HUES48 (cell line): ENCODE measurements at regions not wholly inside any gene's neighbourhood (a gene's known extent, or its start where the extent isn't known, plus 50 kb on each side); places are given as distances from the start of the nearest gene placed in this dataset.
"Not testable (repeated sequence)": the region's sequence is repeated elsewhere in the genome, so short reads cannot be mapped to it uniquely, and the experiment has no call there.

Experiments used
- H3K27ac ChIP-seq: one replicate; pipeline ENCODE4 v1.7.0; 2013; ENCODE audit warnings: low read depth, low read length, inconsistent platforms
- H3K27me3 ChIP-seq: 2 replicates; pipeline ENCODE4 v1.6.1; 2013; ENCODE audit warnings: mild to moderate bottlenecking, low read length; ENCODE audit not compliant: control insufficient read depth, insufficient read depth
- H3K36me3 ChIP-seq: 2 replicates; pipeline ENCODE4 v1.6.1; 2013; ENCODE audit warnings: low read length; ENCODE audit not compliant: control insufficient read depth, insufficient read depth
- H3K4me1 ChIP-seq: 2 replicates; pipeline ENCODE4 v1.6.1; 2013; ENCODE audit warnings: mild to moderate bottlenecking, low read length; ENCODE audit not compliant: control insufficient read depth, insufficient read depth
- H3K4me3 ChIP-seq: 2 replicates; pipeline ENCODE4 v1.5.1; 2013; ENCODE audit warnings: mild to moderate bottlenecking, low read depth, low read length
- H3K9ac ChIP-seq: 2 replicates; pipeline ENCODE4 v1.6.1; 2013; ENCODE audit warnings: mild to moderate bottlenecking, low read depth, low read length, moderate library complexity
- H3K9me3 ChIP-seq: 2 replicates; pipeline ENCODE4 v1.6.1; 2013; ENCODE audit warnings: low read length; ENCODE audit not compliant: control insufficient read depth, insufficient read depth

DNA sequence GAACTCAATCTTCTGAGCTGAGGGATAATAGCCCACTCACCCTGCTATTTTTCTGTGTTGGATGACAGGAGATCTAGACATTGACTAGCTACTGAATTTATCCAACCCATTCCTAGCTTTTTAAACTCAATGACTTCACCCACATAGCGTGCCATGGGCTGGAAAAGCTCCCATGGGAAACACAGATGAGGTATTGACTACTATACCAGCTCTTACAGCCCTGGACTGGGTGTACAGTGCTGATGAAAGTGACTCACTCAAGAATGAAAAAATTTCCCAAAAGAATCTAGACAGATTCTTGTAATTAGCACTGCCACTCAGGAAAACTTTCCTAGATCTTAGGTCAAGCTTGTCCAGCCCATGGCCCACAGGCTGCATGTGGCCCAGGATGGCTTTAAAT lies 72.7 kb upstream of the NREP start:
- no peaks in the 10 kb centered on the region for H3K4me1 ChIP-seq
- no peaks in the 10 kb centered on the region for H3K36me3 ChIP-seq
- H3K9ac ChIP-seq, result no peak overlapping the region
- H3K27ac ChIP-seq, result no peak overlapping the region
- no peaks in the 10 kb centered on the region for H3K9me3 ChIP-seq
- no peaks in the 10 kb centered on the region for H3K27me3 ChIP-seq
- H3K4me3 ChIP-seq, result no peak overlapping the region

DNA sequence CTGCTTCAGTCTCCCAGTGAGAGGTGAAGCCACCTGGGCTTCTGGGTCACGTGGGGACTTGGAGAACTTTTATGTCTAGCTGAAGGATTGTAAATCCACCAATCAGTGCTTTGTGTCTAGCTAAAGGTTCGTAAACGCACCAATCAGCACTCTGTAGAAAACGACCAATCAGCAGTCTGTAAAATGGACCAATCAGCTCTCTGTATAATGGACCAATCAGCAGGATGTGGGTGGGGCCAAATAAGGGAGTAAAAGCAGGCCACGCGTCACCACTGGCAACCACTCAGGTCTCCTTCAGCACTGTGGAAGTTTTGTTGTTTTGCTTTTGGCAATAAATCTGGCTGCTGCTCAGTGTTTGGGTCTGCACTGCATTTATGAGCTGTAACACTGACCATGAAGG lies 69.1 kb upstream of the NREP start:
- H3K27ac ChIP-seq, result no peak overlapping the region
- no peaks in the 10 kb centered on the region for H3K27me3 ChIP-seq
- H3K36me3 ChIP-seq, result no peaks in the 10 kb centered on the region
- H3K9me3 ChIP-seq, result no peaks in the 10 kb centered on the region
- no peak overlapping the region for H3K4me3 ChIP-seq
- H3K9ac ChIP-seq, result no peak overlapping the region
- no peaks in the 10 kb centered on the region for H3K4me1 ChIP-seq

DNA sequence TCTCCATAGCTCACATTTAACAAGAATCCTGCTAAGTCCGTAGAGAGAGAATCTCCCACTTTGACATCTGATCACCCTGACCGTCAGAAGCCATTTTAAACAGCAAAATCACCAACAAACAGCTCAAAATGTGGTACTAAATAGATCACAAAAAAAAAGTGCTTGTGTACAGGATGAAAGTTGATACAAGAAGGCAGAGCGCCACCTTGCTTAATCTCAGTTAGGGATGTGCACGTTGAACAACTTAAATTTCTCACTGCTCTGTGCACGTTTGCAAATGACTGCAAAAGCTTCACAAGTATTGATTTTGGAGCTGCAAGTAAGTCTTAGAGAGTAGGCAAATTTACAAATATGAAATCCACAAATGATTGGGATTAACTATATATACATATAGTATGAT lies 63.1 kb upstream of the NREP start:
- Histone ChIP-seq H3K36me3 (no peaks in the 10 kb centered on the region), H3K27me3 (no peaks in the 10 kb centered on the region), H3K27ac (no peak overlapping the region), H3K4me1 (no peaks in the 10 kb centered on the region), H3K4me3 (no peak overlapping the region), H3K9ac (no peak overlapping the region), H3K9me3 (peaks cover 7% of the 10 kb centered on the region; the same call in 1 of the 2 replicates)

DNA sequence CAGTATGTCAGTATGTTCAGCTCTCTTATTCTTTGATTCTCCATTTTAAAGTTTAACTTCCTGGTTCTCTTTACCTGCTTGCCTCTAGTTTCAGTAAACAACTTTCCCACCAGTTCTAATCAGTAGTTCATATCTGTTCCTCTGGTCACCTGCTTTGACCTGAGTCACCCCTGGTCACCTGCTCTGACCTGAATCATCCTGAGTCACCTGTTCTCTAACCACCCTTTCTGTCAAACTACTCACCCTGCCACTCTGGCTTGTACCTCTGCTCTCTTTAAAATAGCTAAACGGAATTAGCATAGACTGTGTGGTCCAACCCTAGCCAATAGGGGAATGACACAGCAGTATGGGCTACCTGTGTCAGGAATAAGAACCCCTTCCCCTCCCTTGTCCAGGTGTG lies 62.0 kb upstream of the NREP start:
- not testable (repeated sequence) for H3K27me3 ChIP-seq, H3K27ac ChIP-seq, H3K36me3 ChIP-seq, H3K4me3 ChIP-seq, H3K4me1 ChIP-seq, H3K9ac ChIP-seq, H3K9me3 ChIP-seq

DNA sequence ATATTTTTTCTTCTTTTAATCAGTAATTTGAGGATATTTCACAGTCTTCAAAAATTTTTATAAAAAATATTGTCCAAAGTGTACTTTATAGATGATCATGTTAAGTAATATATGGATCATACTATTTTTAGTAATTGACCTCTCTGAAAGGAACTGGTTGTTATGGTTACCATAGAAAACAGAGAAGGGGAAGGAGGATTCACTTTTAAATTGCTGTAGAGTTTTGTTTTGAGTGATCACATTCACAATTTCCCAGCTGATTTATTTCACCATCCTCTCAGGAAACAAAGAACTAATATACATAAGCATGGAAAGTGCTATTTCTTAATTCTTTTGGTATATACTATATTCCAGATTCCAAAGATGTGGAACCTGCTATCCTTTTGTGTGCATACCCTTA lies 56.5 kb upstream of the NREP start:
- H3K9me3 ChIP-seq, result no peaks in the 10 kb centered on the region
- no peak overlapping the region for H3K27ac ChIP-seq
- H3K36me3 ChIP-seq, result no peaks in the 10 kb centered on the region
- H3K4me1 ChIP-seq, result no peaks in the 10 kb centered on the region
- no peaks in the 10 kb centered on the region for H3K27me3 ChIP-seq
- H3K4me3 ChIP-seq, result no peak overlapping the region
- no peak overlapping the region for H3K9ac ChIP-seq

DNA sequence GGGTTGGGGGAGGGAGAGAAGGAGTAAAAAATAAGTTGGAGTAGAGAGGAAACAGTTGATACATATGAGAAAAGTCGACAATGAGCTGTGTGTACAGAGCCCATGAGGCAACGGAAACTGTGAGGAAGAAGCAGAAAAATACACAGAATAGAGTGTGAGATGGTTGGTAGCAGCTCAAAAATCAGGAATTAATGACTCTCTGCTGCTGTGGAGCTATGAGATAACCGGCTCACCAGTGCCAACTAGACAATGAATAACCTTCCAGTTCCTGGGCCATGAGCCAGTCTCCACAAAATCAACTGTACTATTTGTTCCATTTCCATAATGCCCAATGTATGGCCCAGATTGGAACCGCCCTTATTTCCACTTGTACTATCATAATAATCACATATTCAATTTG lies 53.1 kb upstream of the NREP start:
- H3K27ac ChIP-seq, result no peak overlapping the region
- H3K4me1 ChIP-seq, result no peaks in the 10 kb centered on the region
- no peaks in the 10 kb centered on the region for H3K9me3 ChIP-seq
- H3K4me3 ChIP-seq, result no peak overlapping the region
- H3K36me3 ChIP-seq, result no peaks in the 10 kb centered on the region
- no peak overlapping the region for H3K9ac ChIP-seq
- H3K27me3 ChIP-seq, result no peaks in the 10 kb centered on the region
